ENCODE measurements at regions not wholly inside any gene's neighbourhood (a gene's known extent, or its start where the extent isn't known, plus 50 kb on each side); places are given as distances from the start of the nearest gene placed in this dataset.
"Not testable (repeated sequence)": the region's sequence is repeated elsewhere in the genome, so short reads cannot be mapped to it uniquely, and the experiment has no call there.

DNA sequence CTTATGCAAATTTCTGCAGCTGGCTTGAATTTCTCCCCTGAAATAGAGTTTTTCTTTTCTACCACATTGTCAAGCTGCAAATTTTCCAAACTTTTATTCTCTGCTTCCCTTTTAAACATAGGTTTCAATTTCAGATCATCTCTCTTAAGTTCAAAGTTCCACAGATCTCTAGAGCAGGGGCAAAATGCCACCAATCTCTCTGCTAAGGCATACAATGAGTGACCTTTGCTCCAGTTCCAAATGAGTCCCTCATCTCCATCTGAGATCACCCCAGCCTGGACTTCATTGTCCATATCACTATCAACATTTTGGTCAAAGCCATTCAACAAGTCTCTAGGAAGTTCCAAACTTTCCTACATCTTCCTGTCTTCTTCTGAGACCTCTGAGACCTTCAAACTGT is 62.3 kb upstream of the DCLK2 start:
- not testable (repeated sequence) for TF ChIP-seq CTCF (conservative IDR thresholded peaks at IDR 0.05 in 1 of 2, IDR thresholded peaks at IDR 0.05 in 1 of 2; ENCODE audit: extremely low read depth in 1 of 2, insufficient read depth in 1 of 2, low read depth in 1 of 2, low read length in 2 of 2); EZH2 (IDR thresholded peaks at IDR 0.05; ENCODE audit: borderline replicate concordance, low read length)

Data from mammary epithelial cell (primary cell).